ENCODE measurements at regions not wholly inside any gene's neighbourhood (a gene's known extent, or its start where the extent isn't known, plus 50 kb on each side); places are given as distances from the start of the nearest gene placed in this dataset.

DNA sequence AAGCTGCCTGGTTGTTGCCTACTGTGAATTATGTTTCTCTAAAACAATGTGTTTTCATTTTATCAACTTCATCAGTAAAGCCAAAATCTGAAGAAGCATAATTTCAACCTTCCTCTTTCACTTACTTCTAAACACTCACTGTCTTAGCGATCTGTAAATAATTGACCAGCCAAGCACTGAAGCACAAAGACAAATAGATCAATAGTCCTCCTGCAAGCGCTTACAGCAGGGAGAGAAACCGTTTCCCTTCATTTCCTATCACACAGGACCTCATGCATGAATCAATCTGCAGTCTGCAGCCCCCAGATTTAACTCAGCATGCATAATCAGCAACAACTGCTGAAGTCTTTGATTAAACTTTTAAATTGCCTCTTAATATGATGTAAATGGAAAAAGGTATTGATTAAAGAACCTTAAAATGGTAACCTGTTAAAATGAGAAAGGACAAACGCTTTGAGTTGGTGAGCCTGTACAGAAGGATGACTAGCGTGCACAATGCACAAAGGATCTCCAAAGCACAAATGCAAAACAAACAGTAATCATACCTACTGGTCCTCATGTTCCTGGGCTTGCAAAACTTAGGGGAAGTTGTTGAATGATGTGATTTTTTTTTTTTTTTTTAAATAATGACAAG is 370.2 kb upstream of the ZNF385D start:
- TF ChIP-seq SMC3 (IDR thresholded peaks at IDR 0.05; ENCODE audit: low read depth, low read length) (no peak), RAD21 (IDR thresholded peaks at IDR 0.05; ENCODE audit: low read length) (no peak), NFIC (IDR thresholded peaks at IDR 0.05; ENCODE audit: borderline replicate concordance) (no peak), MXI1 (IDR thresholded peaks at IDR 0.05; ENCODE audit: low read depth, low read length) (no peak), GABPA (IDR thresholded peaks at IDR 0.05; ENCODE audit: low read depth) (no peak), TEAD4 (IDR thresholded peaks at IDR 0.05; ENCODE audit: borderline replicate concordance, insufficient read depth) (no peak), EP300 (IDR thresholded peaks at IDR 0.05; ENCODE audit: borderline replicate concordance in 1 of 2, low read depth in 1 of 2, low read length in 1 of 2) (no peak), MEF2A (IDR thresholded peaks at IDR 0.05; ENCODE audit: borderline replicate concordance, low read depth) (no peak), EZH2phosphoT487 (IDR thresholded peaks at IDR 0.05; ENCODE audit: borderline replicate concordance, low read depth) (no peak)
- TF ChIP-seq, protein P1, sequence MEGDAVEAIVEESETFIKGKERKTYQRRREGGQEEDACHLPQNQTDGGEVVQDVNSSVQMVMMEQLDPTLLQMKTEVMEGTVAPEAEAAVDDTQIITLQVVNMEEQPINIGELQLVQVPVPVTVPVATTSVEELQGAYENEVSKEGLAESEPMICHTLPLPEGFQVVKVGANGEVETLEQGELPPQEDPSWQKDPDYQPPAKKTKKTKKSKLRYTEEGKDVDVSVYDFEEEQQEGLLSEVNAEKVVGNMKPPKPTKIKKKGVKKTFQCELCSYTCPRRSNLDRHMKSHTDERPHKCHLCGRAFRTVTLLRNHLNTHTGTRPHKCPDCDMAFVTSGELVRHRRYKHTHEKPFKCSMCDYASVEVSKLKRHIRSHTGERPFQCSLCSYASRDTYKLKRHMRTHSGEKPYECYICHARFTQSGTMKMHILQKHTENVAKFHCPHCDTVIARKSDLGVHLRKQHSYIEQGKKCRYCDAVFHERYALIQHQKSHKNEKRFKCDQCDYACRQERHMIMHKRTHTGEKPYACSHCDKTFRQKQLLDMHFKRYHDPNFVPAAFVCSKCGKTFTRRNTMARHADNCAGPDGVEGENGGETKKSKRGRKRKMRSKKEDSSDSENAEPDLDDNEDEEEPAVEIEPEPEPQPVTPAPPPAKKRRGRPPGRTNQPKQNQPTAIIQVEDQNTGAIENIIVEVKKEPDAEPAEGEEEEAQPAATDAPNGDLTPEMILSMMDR (IDR thresholded peaks at IDR 0.05) = no peak
- TF ChIP-seq, protein P2, sequence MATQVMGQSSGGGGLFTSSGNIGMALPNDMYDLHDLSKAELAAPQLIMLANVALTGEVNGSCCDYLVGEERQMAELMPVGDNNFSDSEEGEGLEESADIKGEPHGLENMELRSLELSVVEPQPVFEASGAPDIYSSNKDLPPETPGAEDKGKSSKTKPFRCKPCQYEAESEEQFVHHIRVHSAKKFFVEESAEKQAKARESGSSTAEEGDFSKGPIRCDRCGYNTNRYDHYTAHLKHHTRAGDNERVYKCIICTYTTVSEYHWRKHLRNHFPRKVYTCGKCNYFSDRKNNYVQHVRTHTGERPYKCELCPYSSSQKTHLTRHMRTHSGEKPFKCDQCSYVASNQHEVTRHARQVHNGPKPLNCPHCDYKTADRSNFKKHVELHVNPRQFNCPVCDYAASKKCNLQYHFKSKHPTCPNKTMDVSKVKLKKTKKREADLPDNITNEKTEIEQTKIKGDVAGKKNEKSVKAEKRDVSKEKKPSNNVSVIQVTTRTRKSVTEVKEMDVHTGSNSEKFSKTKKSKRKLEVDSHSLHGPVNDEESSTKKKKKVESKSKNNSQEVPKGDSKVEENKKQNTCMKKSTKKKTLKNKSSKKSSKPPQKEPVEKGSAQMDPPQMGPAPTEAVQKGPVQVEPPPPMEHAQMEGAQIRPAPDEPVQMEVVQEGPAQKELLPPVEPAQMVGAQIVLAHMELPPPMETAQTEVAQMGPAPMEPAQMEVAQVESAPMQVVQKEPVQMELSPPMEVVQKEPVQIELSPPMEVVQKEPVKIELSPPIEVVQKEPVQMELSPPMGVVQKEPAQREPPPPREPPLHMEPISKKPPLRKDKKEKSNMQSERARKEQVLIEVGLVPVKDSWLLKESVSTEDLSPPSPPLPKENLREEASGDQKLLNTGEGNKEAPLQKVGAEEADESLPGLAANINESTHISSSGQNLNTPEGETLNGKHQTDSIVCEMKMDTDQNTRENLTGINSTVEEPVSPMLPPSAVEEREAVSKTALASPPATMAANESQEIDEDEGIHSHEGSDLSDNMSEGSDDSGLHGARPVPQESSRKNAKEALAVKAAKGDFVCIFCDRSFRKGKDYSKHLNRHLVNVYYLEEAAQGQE (IDR thresholded peaks at IDR 0.05; ENCODE audit: low read depth, low read length) = no peak
- TF ChIP-seq, protein P3, sequence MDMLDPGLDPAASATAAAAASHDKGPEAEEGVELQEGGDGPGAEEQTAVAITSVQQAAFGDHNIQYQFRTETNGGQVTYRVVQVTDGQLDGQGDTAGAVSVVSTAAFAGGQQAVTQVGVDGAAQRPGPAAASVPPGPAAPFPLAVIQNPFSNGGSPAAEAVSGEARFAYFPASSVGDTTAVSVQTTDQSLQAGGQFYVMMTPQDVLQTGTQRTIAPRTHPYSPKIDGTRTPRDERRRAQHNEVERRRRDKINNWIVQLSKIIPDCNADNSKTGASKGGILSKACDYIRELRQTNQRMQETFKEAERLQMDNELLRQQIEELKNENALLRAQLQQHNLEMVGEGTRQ (IDR thresholded peaks at IDR 0.05; ENCODE audit: borderline replicate concordance, low read depth, low read length) = no peak

Data from SK-N-SH (cell line).